Stimulated activated CD8-positive, alpha-beta memory T cell treated with anti-CD3 and anti-CD28 coated beads, Interleukin-15, amount 100 ng/mL, for 48 hours (primary cell): ENCODE measurements at regions not wholly inside any gene's neighbourhood (a gene's known extent, or its start where the extent isn't known, plus 50 kb on each side); places are given as distances from the start of the nearest gene placed in this dataset.

Experiments used
- DNase-seq, 2 donors: peaks; one replicate each; pipeline ENCODE4 v3.0.0-alpha.2; 2020; ENCODE audit warnings: low read depth in 2 of 2

DNA sequence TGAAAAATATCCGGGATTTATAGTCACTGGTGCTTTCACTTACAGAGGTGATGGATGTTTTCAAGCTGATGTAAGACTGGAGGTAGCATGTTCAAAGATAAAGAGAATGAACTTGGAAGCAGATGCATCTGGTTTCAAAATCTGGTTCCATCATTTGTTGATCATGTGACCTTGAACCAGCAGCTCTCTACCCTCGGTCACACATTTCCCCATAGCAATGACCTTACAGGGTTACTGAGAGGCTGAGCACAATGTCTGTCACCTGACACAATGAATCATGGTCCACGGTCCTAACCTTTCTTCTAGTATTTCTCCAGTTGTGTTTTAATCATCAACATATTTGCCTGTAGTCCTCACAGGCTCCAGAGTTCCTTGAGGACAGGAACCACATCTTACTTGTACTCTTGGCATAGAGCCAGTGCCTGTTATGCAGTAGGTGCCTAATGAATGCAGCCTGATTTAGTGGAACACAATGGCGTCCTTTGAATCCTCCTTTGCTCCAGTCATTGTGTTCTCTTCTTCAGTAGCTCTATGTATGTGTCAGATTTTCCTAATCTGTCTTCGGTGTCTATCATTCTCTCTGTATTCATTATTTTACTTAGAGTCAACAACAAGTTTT, 667.3 kb downstream of the PTPRU start:
- no peak for DNase-seq

DNA sequence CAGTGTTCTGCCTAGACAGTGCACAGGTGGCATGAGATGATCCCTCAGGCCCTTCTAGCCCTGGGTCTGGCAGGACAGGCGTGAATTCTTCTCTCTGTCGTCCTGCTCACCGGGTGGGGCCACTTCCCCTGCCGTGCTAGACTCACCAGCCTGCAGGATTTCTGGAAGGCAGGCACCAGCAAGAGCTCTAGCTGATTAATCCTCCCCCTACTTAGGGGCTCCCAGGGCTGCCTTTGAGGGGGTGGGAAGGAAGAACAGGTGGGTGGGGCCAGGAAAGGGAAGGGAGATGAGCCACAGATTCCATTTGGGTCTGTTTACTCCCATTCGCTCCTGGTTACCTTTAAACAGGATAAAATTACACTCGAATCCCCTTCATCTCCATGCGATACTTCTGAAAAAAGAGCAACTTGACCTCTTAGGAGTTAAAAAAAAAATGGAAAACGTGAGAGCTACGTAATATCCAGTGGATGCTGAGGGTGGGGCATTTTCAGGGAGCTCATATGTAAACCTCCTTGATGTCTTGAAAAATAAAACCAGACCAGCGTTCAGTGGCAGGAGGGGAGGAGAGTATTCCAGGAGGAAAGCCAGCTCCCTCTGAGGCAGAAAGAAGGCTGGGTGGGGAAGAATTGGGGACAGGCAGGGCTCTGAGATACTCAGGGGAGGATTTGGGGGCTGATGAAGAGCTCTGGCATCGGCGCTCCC, 665.5 kb downstream of the PTPRU start:
- DNase-seq: no peak

DNA sequence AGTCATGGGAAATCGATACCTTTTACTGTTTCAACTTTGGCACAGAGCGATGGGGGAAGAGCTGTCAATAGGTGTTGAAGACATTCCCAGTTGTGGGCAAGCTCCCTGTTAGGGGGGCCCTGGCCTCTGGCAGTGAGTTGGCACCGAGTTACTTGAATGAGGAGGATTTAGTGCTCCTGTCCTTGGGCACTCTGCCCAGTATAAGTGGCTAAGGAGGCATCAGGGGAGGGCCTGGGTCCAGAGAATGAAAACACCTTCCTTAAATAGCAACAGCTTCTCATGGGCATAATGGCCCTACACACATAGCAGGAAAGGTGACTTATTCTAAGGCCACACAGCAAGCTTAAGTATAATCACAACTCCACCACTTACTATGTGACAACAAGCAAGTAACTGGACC, 664.4 kb downstream of the PTPRU start:
- no peak for DNase-seq

DNA sequence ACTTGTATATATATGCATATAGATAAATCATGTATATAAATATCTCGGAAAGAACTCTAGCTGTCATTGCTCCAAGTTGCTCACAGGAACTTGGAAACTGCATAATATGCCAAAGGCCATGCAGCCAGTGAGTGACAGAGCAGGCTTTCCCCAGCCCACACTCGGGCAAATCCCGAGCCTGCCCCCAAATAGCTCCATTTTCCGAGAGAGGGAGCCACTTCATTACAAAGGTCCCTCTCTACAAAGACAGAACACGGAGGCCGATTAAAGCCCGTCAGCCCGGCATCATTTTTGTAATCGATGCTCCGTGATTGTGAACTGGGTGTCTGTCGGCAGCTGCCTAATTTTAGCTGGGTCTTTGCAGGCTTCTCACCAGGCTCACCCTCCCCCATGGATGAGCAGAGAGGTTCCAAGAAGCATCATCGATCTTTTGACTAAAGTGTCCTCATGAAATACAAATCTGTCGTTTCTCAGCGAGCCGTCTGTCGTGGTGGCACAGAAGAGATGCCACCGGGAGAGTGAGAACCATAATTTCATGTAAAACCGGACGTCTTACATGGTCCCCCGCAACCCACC, 663.9 kb downstream of the PTPRU start:
- no peak for DNase-seq

DNA sequence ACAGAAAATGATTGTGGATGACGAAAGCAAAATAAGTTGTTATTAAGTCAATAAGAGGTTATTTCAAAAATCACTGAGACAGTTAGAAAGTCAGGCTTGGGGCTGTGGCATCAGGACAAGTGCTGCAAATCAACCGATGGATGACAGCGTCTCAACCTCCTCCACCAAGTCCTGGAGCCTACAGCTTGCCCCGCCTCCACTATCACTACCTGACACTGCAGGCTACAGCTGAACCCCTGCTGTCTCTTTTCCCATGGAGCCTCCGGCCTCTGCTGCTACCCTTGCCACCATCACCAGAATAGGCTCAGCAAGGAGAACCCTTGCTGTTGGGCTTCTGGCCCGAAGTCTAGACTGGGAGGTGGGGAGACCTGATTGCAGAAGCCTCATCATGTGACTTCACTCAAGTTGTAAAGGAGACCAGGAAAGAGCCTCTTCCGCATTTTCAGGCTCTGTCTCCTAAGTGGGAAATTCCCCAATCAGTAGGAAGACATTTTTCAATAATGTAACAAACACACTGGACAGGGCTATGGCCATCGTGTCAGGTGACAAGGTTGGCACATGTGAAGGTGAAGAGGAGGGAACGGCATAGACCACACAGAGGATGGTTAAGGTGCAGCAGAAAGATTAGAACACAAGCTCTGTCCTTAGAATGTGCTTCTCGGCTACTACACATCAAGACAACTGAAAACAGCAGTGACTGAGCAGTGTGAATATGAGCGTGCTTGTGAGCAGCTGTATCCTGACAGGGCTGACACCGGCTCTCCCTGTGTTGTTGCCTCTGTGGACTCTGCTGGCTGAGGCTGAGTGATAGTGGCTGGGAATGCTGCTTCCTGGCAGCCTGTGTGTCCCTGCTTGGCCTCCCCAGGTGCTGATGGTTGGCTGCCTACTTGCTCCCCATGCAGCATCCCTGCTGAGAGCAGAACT, 660.7 kb downstream of the PTPRU start:
- no peak for DNase-seq

DNA sequence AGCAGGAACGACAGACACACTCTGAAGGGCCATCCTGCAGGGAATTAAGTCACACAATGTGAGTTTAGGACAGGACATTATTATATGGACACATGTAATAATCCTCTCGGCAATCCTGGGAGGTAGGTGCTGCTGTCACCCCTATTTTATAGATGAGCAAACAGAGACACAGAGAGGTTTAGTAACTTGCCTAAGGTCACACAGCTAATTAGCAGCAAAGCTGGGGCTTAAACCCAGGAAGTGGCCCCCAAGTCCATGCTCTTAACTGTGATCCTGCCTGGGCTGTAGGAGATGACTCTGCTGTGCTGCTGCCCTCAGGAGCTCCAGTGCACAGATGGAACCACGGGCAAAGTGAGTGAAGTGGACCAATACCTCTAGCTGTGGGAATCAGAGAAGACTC, 660.0 kb downstream of the PTPRU start:
- DNase-seq: no peak

DNA sequence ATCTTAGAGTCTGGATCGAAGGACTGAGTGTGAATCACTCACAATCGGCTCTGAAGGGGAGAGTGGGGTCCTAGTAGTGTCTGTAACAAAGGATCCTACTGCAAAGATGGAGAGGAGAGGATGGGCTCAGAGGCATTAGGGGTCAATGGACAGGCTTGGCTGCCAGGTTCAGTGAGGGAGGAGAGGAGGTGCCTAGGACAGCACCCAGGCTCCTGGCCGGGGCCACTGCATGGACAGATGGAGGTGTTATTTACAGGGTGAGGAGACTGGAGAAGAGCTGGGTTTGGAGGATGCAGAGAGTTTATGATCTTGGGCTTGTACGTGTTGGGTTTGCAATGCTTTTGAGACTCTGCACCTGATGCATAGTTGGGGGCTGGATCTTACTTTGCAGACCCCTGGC, 658.9 kb downstream of the PTPRU start:
- DNase-seq: no peak

DNA sequence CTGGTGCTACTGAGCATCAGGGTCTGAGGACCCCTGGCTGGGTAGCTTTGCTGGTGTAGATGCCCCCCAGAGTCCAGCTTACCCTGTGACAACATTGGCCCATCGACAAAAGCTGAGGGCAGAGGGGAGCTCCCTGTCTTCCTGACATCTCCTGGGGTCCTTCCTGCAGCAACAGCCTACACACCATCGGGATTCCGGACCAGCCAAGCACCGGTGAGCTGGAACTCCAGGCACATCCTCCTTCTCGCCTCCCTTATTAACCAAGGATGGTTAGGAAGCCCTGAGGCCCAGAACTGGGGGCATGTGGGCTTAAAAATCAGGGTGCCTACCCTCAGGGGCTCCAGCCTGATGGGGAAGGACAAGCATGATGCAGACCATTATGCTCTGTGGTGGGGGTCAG, 658.0 kb downstream of the PTPRU start:
- no peak for DNase-seq

DNA sequence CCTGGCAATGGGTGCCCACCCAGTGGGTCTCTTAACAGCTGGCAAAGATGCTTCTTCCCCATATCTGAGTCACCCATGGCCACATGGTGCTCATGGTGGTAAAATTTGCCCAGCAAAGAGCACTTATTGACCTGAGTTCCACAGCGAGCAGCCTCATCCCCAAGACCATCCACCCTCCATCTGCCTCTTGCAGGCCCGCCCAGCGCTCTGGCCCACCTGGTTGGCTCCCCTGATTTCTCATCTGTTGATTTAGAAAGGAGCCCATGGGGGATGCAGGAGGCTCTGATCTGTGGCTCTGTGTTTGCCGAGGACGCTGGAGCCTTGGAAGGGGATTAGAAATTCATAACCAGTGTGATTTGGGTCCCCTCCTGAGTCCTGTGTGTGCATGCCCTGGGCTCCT, 657.5 kb downstream of the PTPRU start:
- DNase-seq: no peak

DNA sequence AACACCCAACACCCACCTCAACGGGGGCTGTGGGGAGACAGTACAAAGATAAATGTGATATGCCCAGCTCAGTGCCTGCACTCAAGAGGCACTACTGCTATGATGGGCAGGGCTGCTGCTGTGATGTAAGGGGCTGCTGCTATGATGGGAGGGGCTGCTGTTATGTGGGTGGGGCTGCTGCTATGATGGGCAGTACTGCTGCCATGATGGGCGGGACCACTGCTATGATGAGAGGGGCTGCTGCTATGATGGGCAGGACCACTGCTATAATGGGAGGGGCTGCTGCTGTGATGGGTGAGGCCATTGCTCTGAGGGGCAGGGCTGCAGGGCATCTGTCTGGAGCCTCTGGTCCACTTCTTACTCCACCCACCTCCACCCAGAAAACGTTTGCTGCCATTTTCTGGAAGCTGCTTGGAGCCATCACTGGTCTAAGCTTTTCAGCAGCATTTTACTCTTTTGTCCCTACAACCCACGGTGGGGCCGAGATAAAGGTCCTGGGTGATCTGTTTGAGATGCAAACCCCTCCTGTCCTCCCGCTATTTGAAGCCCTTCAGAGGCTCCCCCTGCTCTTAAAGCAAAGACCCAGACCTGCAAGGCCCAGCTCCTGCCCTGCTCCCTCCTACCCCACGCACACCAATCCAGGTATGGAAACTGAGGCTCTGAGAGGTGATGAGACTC, 656.9 kb downstream of the PTPRU start:
- no peak for DNase-seq

DNA sequence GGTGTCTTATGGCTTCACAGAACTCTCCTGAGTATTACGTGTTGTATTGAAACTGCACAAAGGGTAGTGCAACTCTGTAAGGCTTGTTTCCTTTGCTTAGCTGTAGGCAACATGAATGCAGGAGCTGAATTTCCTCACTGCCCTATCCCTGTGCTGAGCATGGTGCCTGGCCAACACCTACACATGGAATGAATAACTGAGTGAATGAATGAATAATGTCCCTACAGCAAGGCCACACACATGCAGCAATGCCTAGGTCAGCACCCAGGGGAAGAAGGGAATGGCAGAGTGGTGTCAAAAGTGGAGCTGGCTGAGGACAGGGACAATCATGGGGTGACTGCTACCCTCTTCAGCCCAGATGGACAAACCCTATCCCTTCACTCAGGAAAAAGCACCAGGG, 655.9 kb downstream of the PTPRU start:
- DNase-seq: no peak

DNA sequence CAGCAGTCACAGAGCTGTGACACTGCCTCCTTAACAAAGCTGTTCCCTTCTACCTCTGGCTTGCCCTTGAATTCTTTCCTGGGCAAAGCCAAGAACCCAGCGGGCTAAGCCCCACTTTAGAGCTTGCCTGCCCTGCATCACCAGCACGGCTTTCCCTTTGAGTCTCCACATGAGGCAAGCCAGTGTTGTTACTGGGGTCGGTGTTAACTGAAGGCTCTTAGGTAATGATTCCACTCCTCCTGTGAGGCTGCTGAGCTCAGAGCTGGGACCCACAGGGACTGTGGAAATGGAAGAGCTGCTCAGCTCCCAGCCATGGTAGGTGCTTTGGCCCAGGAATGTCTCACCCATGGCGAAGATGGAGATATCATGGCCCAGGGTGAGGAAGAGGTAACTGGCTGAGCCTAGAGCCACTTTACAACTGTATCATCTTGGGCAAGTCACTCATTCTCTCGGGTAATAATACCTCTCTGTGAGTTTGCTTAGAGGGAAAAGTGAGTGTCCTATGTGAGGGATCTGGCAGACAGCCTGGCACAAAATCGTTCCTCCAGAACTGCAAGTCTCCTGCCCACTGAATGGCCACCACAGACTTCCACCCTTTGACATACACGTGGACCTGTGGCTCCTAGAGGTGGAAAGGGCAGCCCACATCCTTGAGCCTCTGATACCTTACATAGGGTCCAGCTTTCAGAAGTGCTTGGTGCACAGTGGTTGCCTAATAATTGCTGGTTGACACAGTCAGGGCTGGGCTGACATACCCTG, 654.1 kb downstream of the PTPRU start:
- no peak for DNase-seq

DNA sequence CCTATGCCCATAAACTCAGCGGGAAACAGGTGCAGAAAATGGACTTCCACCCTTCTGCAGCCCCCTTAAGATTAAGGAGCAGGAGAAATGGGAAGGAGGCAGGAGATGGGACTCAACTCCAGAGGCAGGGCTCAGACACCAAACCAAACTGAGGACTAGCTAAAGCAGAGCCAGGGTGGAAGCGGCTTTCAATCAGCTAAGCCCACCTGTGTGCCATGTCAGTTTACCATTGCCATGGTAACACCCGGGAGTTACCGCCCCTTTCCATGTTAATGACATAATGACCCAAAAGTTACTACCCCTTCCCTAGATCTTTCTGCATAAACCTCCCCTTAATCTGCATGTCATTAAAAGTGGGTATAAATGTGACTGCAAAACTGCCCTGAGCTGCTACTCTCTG, 653.5 kb downstream of the PTPRU start:
- no peak for DNase-seq

DNA sequence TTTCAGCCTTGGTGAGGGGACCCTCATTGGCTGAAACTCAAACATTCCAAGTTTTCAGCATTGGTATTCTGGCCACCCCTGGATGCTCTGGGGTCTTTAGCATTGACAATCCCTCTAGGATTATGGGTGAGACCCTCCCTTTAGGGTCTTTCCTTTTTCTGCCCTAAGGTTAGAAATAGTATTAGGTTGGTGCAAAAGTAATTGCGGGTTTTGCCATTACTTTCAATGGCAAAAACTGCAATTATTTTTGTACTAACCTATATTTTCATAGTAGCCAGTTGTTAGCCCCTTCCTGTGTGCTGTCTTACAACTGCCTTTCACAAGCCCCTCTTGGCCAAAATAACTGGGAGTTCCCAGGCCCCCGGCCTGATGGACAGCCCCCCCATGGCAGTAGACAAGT, 648.4 kb downstream of the PTPRU start:
- DNase-seq: no peak

DNA sequence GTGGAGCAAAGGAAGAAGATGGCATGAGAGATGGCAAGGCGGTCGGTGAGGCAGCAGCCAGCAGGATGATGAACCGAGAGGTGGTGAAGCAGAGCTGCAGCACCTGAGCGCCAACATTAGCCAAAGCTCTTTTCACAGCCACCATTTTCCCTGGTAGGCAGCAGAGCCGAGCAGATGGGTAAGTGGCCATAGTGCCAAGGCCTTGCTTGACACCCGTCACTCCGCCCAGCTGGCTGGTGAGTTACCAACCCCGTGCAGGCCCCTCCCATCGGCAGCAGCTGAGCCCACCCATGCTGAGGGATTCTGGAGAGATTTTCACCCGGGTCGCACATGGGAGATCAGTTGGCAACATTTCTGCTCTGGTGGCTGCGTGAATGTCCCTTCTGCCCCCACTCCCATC, 647.7 kb downstream of the PTPRU start:
- no peak for DNase-seq

DNA sequence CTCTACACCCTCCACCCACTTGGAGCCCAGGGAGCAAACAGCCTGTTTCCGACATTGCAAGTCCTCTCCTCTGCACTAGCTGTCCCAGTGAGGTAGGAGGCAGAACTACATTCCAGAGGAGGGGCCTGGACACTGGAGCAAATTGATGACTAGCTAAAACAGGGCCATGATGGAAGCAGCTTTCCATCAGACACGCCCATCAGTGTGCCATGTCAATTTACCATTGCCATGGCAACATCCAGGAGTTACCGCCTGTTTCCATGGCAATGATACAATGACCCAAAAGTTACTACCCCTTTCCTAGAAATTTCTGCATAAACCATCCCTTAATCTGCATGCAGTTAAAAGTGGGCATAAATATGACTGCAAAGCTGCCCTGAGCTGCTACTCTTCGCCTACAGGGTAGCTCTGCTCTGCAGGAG, 647.1 kb downstream of the PTPRU start:
- DNase-seq: no peak

DNA sequence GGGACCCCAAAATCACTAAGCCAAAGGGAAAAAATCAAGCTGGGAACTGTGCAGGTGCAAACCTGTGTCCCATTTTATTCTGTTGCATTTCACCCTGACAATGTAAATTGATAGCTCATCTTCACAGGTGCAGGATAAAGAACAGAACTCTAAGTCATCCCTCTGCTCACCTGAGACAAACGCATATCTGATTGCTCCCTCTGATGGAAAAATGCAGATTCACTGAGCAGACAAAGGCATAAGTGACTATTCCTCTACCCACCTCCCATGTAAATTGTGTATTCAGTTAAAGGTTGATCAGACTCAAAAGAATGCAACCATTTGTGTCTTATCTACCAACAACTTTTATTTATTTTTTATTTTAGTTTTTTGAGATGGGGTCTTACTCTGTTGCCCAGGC, 644.2 kb downstream of the PTPRU start:
- DNase-seq: no peak

DNA sequence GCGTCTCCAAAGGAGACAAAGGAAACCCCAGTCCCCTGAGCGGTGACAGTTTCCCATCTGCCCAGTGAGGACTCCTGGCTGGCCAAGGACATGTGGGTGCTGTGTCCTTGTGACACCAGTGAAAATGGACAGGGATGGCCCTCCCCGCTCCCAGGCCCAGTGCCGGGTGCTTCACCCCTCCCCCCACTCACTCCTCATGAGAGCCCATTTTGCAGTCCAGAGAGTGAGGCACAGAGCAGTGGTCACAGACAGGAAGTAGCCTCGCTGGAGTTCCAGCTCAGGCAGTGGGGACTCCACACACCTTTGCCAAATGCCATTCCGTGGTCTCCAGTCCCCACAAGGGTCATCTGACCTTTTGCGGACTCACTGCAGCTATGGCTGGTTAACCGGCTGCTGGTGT, 642.9 kb downstream of the PTPRU start:
- DNase-seq: no peak

DNA sequence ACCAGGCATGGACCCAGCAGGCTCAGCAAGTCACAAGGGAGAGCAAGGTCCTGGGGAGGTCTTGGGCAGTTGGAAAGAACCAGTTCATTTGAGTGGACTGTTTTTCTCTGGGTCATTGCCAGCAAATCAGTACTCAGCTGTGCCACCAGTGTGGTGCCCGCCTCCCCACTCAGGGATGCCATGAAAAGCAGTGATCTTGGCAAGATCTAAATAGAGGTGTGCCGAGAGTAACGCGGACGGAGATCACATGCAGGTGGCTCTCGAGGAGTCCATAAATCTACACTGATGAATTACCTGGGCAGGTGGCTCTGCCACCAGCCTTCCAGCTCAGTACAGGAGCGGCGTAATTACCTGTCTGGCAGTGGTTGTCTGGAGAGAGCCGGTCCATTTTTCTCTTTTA, 642.2 kb downstream of the PTPRU start:
- no peak for DNase-seq

DNA sequence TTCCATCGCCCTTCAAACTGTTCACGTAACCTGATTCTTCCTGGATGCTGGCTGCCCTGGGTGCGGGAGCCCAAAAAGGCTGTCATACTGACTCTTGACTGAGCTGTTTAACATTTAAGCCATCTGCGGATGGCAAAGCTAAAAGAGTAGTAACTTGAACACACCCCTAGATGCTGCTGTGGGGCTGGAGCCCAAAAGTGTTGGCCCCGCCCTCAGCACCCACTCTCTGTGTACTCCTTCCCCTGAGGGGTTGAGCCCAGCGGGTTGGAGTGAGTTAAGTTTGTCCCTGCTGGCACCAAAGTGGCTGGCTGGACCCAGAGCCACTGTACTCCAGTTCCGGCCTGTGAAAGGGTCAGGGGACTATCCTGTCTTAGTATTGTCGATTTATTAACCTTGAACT, 640.6 kb downstream of the PTPRU start:
- no peak for DNase-seq

DNA sequence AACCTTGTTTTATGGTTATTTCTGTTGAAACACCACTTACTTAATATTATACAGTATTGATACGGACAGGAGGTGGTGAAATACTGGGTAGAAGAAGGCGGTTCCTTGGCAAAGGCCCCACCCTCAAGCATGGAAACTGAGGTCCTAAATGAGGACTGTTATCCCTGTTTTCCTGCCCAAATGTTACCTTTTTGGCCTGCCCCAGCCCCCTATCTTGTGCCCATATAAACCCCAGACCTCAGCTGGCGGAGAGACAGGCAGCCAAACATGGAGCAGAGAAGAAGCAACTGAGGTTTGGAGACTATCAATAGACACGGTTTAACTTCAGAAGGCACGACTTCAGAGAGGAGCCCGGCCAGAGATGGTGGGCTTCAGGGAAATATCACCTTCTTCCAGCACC, 640.1 kb downstream of the PTPRU start:
- DNase-seq: no peak
